Keratinocyte (primary cell): ENCODE measurements at regions not wholly inside any gene's neighbourhood (a gene's known extent, or its start where the extent isn't known, plus 50 kb on each side); places are given as distances from the start of the nearest gene placed in this dataset.

ENCODE experiments used
- DNase-seq: peaks from one replicate; pipeline ENCODE4 v3.0.0-alpha.2; 2011; ENCODE audit warnings: low read depth, missing footprints, low spot score
- FAIRE-seq: peaks from 2 replicates; lab custom pipeline; 2011; peaks lifted over from hg19 to GRCh38; lab: Jason Lieb, UNC
- H2AFZ ChIP-seq: 2 replicates; pipeline ENCODE4 v1.6.0; 2012; ENCODE audit warnings: low read length, control low read depth, inconsistent platforms; ENCODE audit not compliant: control insufficient read depth
- H3K27ac ChIP-seq: 2 replicates; pipeline ENCODE4 v1.5.1; 2011; ENCODE audit warnings: low read length; ENCODE audit not compliant: control insufficient read depth, insufficient read depth
- H3K27me3 ChIP-seq: 3 replicates; pipeline ENCODE4 v1.6.0; 2011; ENCODE audit warnings: low read length; ENCODE audit not compliant: control insufficient read depth, insufficient read depth; ENCODE audit errors: extremely low read depth
- H3K36me3 ChIP-seq, 2 experiments: 2 replicates in 1 of 2; 3 replicates in 1 of 2; pipeline ENCODE4 v1.5.1; 2011; ENCODE audit warnings: low read length in 2 of 2, mild to moderate bottlenecking in 1 of 2; ENCODE audit not compliant: control insufficient read depth in 2 of 2, insufficient read depth in 2 of 2; ENCODE audit errors: extremely low read depth in 1 of 2
- H3K4me1 ChIP-seq: 3 replicates; pipeline ENCODE4 v1.5.1; 2011; ENCODE audit warnings: low read length; ENCODE audit not compliant: control insufficient read depth, insufficient read depth; ENCODE audit errors: extremely low read depth
- H3K4me2 ChIP-seq: 3 replicates; pipeline ENCODE4 v1.6.0; 2011; ENCODE audit warnings: low read depth, low read length; ENCODE audit not compliant: control insufficient read depth, insufficient read depth; ENCODE audit errors: extremely low read depth
- H3K4me3 ChIP-seq, 3 experiments: fragments of 200-600 bp in 1 of 3; sonication (generic) in 1 of 3; 2 replicates in 2 of 3; 3 replicates in 1 of 3; pipeline ENCODE4 v1.5.1; 2011 to 2016; ENCODE audit warnings: low read length in 3 of 3, mild to moderate bottlenecking in 3 of 3, control low read depth in 2 of 3, inconsistent platforms in 1 of 3, low read depth in 1 of 3, mixed read lengths in 1 of 3, mixed run types in 1 of 3, moderate library complexity in 1 of 3; ENCODE audit not compliant: control insufficient read depth in 2 of 3, insufficient read depth in 2 of 3; ENCODE audit errors: extremely low read depth in 1 of 3
- H3K79me2 ChIP-seq: 2 replicates; pipeline ENCODE4 v1.6.0; 2012; ENCODE audit warnings: low read length; ENCODE audit not compliant: control insufficient read depth, insufficient read depth
- H3K9ac ChIP-seq: 3 replicates; pipeline ENCODE4 v1.6.0; 2011; ENCODE audit warnings: low read length; ENCODE audit not compliant: control insufficient read depth, insufficient read depth; ENCODE audit errors: extremely low read depth
- H3K9me1 ChIP-seq: 3 replicates; pipeline ENCODE4 v1.6.0; 2011; ENCODE audit warnings: low read length; ENCODE audit not compliant: control insufficient read depth, insufficient read depth; ENCODE audit errors: extremely low read depth
- H3K9me3 ChIP-seq: 2 replicates; pipeline ENCODE4 v1.5.1; 2012; ENCODE audit warnings: low read depth, low read length; ENCODE audit not compliant: control insufficient read depth
- H4K20me1 ChIP-seq: 3 replicates; pipeline ENCODE4 v1.6.0; 2011; ENCODE audit warnings: low read length; ENCODE audit not compliant: control insufficient read depth, insufficient read depth; ENCODE audit errors: extremely low read depth
- EZH2 ChIP-seq: IDR thresholded peaks from one replicate; pipeline ENCODE4 v1.6.1; 2012; ENCODE audit warnings: inconsistent platforms, mild to moderate bottlenecking, low read length, moderate library complexity
- dilution Hi-C: fragments of 300-500 bp; cut with MboI; formaldehyde crosslinking; loops from one replicate; pipeline ENCODE4 v1.7.0; 2020; ENCODE audit warnings: low sequenced_read_pairs; ENCODE audit not compliant: extremely low pct_ligation_motif_present
- TF ChIP-seq, protein P1 (sequence below), 3 experiments: IDR thresholded peaks in 1 of 3; conservative IDR thresholded peaks in 1 of 3; optimal IDR thresholded peaks in 1 of 3; 2 replicates in 2 of 3; 3 replicates in 1 of 3; pipeline versions ENCODE3 to v1.5.1; 2011; ENCODE audit warnings: low read length in 3 of 3, mild to moderate bottlenecking in 3 of 3, moderate library complexity in 2 of 3, control low read depth in 1 of 3, inconsistent platforms in 1 of 3; ENCODE audit not compliant: insufficient read depth in 2 of 3; ENCODE audit errors: extremely low read depth in 1 of 3

DNA sequence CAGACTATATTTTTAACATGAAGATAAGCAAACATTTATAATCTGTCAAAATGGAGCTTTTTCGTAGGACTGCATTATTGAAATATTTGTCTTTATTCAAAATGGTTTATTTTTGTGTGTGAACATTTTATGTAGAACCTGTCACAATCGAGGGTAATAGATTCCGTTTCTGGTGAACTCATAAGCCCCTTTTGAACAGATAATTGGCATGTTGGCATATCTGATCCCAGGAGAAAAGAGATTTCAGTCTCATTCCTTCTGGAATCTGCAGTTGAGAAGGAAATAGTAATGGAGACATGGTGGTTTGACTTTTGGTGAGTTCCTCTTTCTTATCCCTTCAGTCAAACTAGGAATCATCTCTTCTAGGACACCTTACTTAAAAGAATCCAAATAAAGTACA lies 427.9 kb upstream of the B3GALT2 start:
- FAIRE-seq (no peak), DNase-seq (no peak)
- dilution Hi-C loops = no loop called here
- H3K9ac ChIP-seq = no peak overlapping the region
- H3K36me3 ChIP-seq = no peaks in the 10 kb centered on the region
- H3K4me1 ChIP-seq = no peaks in the 10 kb centered on the region
- H3K4me3 ChIP-seq = no peak overlapping the region
- no peak for TF ChIP-seq EZH2
- TF ChIP-seq, protein P1, sequence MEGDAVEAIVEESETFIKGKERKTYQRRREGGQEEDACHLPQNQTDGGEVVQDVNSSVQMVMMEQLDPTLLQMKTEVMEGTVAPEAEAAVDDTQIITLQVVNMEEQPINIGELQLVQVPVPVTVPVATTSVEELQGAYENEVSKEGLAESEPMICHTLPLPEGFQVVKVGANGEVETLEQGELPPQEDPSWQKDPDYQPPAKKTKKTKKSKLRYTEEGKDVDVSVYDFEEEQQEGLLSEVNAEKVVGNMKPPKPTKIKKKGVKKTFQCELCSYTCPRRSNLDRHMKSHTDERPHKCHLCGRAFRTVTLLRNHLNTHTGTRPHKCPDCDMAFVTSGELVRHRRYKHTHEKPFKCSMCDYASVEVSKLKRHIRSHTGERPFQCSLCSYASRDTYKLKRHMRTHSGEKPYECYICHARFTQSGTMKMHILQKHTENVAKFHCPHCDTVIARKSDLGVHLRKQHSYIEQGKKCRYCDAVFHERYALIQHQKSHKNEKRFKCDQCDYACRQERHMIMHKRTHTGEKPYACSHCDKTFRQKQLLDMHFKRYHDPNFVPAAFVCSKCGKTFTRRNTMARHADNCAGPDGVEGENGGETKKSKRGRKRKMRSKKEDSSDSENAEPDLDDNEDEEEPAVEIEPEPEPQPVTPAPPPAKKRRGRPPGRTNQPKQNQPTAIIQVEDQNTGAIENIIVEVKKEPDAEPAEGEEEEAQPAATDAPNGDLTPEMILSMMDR (optimal IDR thresholded peaks at IDR 0.05 in 1 of 3, IDR thresholded peaks at IDR 0.05 in 1 of 3, conservative IDR thresholded peaks at IDR 0.05 in 1 of 3; ENCODE audit: extremely low read depth in 1 of 3, insufficient read depth in 2 of 3, low read length in 3 of 3) = no peak
- H3K27me3 ChIP-seq = no peaks in the 10 kb centered on the region
- H3K79me2 ChIP-seq = no peaks in the 10 kb centered on the region
- no peak overlapping the region for H3K4me2 ChIP-seq
- no peaks in the 10 kb centered on the region for H4K20me1 ChIP-seq
- H2AFZ ChIP-seq = no peak overlapping the region
- no peak overlapping the region for H3K27ac ChIP-seq
- no peaks in the 10 kb centered on the region for H3K9me1 ChIP-seq
- no peaks in the 10 kb centered on the region for H3K9me3 ChIP-seq

DNA sequence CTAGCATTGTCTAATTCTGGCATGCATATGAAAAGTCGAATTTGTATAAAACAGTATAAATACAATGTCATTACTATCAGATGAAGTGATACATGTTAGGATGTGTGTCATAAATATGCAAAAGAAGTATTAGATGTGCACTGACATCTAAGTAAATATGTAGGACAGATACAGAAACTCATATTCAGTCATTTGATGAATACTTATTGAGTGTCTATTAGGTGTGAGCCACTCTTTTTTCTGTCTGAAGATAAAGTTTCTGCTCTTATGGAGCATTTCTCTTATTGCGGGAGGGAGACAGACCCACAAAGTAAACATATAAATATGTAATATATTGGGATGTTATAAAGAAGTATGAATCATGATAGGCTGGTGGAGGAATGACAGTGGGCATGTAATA lies 426.6 kb upstream of the B3GALT2 start:
- Histone ChIP-seq H3K4me1 (no peaks in the 10 kb centered on the region), H3K36me3 (no peaks in the 10 kb centered on the region), H3K9me3 (no peaks in the 10 kb centered on the region), H3K4me3 (no peak overlapping the region), H4K20me1 (no peaks in the 10 kb centered on the region), H2AFZ (no peak overlapping the region), H3K27ac (no peak overlapping the region), H3K79me2 (no peaks in the 10 kb centered on the region), H3K27me3 (no peaks in the 10 kb centered on the region), H3K9ac (no peak overlapping the region), H3K4me2 (no peak overlapping the region), H3K9me1 (no peaks in the 10 kb centered on the region)
- FAIRE-seq (no peak), DNase-seq (no peak)
- TF ChIP-seq, protein P1 (optimal IDR thresholded peaks at IDR 0.05 in 1 of 3, IDR thresholded peaks at IDR 0.05 in 1 of 3, conservative IDR thresholded peaks at IDR 0.05 in 1 of 3; ENCODE audit: extremely low read depth in 1 of 3, insufficient read depth in 2 of 3, low read length in 3 of 3) = no peak
- TF ChIP-seq EZH2 = no peak
- dilution Hi-C loops = no loop called here
